ENCODE measurements at regions not wholly inside any gene's neighbourhood (a gene's known extent, or its start where the extent isn't known, plus 50 kb on each side); places are given as distances from the start of the nearest gene placed in this dataset.

- Histone ChIP-seq H3K36me3 (no peaks in the 10 kb centered on the region), H3K27me3 (0 out of 2 replicates have a peak, but pooled peaks cover 11% of the 10 kb centered on the region), H3K9me3 (no peaks in the 10 kb centered on the region), H3K4me3 (ENCODE audit: low read depth, low read length) (no peak overlapping the region), H3K4me1 (no peaks in the 10 kb centered on the region)
- DNase-seq: no peak
- no peak for TF ChIP-seq CTCF (IDR thresholded peaks at IDR 0.05; ENCODE audit: low read depth, low read length)
Observed at GRCh38 chr9:97761056-97761598, 64.0 kb upstream of the XPA start.

- TF ChIP-seq CTCF (IDR thresholded peaks at IDR 0.05; ENCODE audit: low read depth, low read length): no peak
- no peak for DNase-seq
- H3K4me3 ChIP-seq (ENCODE audit: low read depth, low read length): no peak overlapping the region
- H3K9me3 ChIP-seq: no peaks in the 10 kb centered on the region
- no peaks in the 10 kb centered on the region for H3K4me1 ChIP-seq
- 0 out of 2 replicates have a peak, but pooled peaks cover 11% of the 10 kb centered on the region for H3K27me3 ChIP-seq
- no peaks in the 10 kb centered on the region for H3K36me3 ChIP-seq
Observed at GRCh38 chr9:97761879-97762278, 64.7 kb upstream of the XPA start.

GRCh38 chr9:97763874-97764273, 66.7 kb upstream of the XPA start:
- Histone ChIP-seq H3K4me1 (no peaks in the 10 kb centered on the region), H3K36me3 (no peaks in the 10 kb centered on the region), H3K9me3 (no peaks in the 10 kb centered on the region), H3K27me3 (0 out of 2 replicates have a peak, but pooled peaks cover 11% of the 10 kb centered on the region), H3K4me3 (ENCODE audit: low read depth, low read length) (no peak overlapping the region)
- no peak for TF ChIP-seq CTCF (IDR thresholded peaks at IDR 0.05; ENCODE audit: low read depth, low read length)
- no peak for DNase-seq

- Histone ChIP-seq H3K36me3 (no peaks in the 10 kb centered on the region), H3K4me1 (no peaks in the 10 kb centered on the region), H3K9me3 (no peaks in the 10 kb centered on the region), H3K4me3 (ENCODE audit: low read depth, low read length) (no peak overlapping the region), H3K27me3 (peaks cover 17% of the 10 kb centered on the region)
- no peak for TF ChIP-seq CTCF (IDR thresholded peaks at IDR 0.05; ENCODE audit: low read depth, low read length)
- no peak for DNase-seq
Observed at GRCh38 chr9:97766092-97766491, 69.0 kb upstream of the XPA start.

- no peak for DNase-seq
- H3K27me3 ChIP-seq: peaks cover 17% of the 10 kb centered on the region
- TF ChIP-seq CTCF (IDR thresholded peaks at IDR 0.05; ENCODE audit: low read depth, low read length): no peak
- no peaks in the 10 kb centered on the region for H3K36me3 ChIP-seq
- no peak overlapping the region for H3K4me3 ChIP-seq (ENCODE audit: low read depth, low read length)
- H3K9me3 ChIP-seq: no peaks in the 10 kb centered on the region
- H3K4me1 ChIP-seq: no peaks in the 10 kb centered on the region
Observed at GRCh38 chr9:97766610-97767009, 69.5 kb upstream of the XPA start.

GRCh38 chr9:97767891-97768290, 70.8 kb upstream of the XPA start:
- DNase-seq: no peak
- TF ChIP-seq CTCF (IDR thresholded peaks at IDR 0.05; ENCODE audit: low read depth, low read length): no peak
- H3K9me3 ChIP-seq: no peaks in the 10 kb centered on the region
- no peaks in the 10 kb centered on the region for H3K36me3 ChIP-seq
- no peaks in the 10 kb centered on the region for H3K4me1 ChIP-seq
- no peak overlapping the region for H3K4me3 ChIP-seq (ENCODE audit: low read depth, low read length)
- H3K27me3 ChIP-seq: peaks cover 12% of the 10 kb centered on the region
